Neural progenitor cell (in vitro differentiated cells): ENCODE measurements at regions not wholly inside any gene's neighbourhood (a gene's known extent, or its start where the extent isn't known, plus 50 kb on each side); places are given as distances from the start of the nearest gene placed in this dataset.

Experiments used
- DNase-seq: peaks from one replicate; pipeline ENCODE4 v3.0.0-alpha.2; 2016; ENCODE audit warnings: low spot score
- H2AFZ ChIP-seq: fragments of 200-600 bp; sonication (generic); replicated peaks from 2 replicates; pipeline ENCODE4 v1.6.1; 2016; ENCODE audit warnings: antibody characterized with exemption
- H3F3A ChIP-seq: fragments of 200-600 bp; sonication (generic); 2 replicates; pipeline ENCODE4 v1.6.1; 2016; ENCODE audit warnings: antibody characterized with exemption, low read depth
- H3K27ac ChIP-seq: fragments of 200-600 bp; sonication (generic); 2 replicates; pipeline ENCODE4 v1.5.1; 2016; ENCODE audit warnings: mild to moderate bottlenecking
- H3K27me3 ChIP-seq: fragments of 200-600 bp; sonication (generic); 2 replicates; pipeline ENCODE4 v1.6.1; 2016; ENCODE audit warnings: mild to moderate bottlenecking, moderate library complexity
- H3K36me3 ChIP-seq: fragments of 200-600 bp; sonication (generic); 2 replicates; pipeline ENCODE4 v1.5.1; 2016
- H3K4me1 ChIP-seq: fragments of 200-600 bp; sonication (generic); 2 replicates; pipeline ENCODE4 v1.6.1; 2016; ENCODE audit warnings: mixed run types
- H3K4me2 ChIP-seq: fragments of 200-600 bp; sonication (generic); 2 replicates; pipeline ENCODE4 v1.6.1; 2016
- H3K4me3 ChIP-seq: fragments of 200-600 bp; sonication (generic); 2 replicates; pipeline ENCODE4 v1.5.1; 2016
- H3K79me2 ChIP-seq: fragments of 200-600 bp; sonication (generic); 2 replicates; pipeline ENCODE4 v1.6.1; 2016; ENCODE audit warnings: low read depth
- H3K9ac ChIP-seq: fragments of 200-600 bp; sonication (generic); 2 replicates; pipeline ENCODE4 v1.6.1; 2016
- H3K9me3 ChIP-seq: fragments of 200-600 bp; sonication (generic); 2 replicates; pipeline ENCODE4 v1.5.1; 2016; ENCODE audit warnings: low read depth
- H4K20me1 ChIP-seq: fragments of 200-600 bp; sonication (generic); 2 replicates; pipeline ENCODE4 v1.6.1; 2016; ENCODE audit warnings: low read depth
- H3K27ac Mint-ChIP-seq: 3 replicates; pipeline ENCODE4 v1.8.0; 2021; ENCODE audit warnings: mixed read lengths
- H3K27me3 Mint-ChIP-seq: 2 replicates; pipeline ENCODE4 v1.8.0; 2022; ENCODE audit warnings: low read depth, mild to moderate bottlenecking, inconsistent platforms, moderate library complexity, mixed read lengths; ENCODE audit not compliant: insufficient read depth
- H3K36me3 Mint-ChIP-seq: 3 replicates; pipeline ENCODE4 v1.8.0; 2021; ENCODE audit warnings: mixed read lengths
- H3K4me1 Mint-ChIP-seq: 3 replicates; pipeline ENCODE4 v1.8.0; 2021; ENCODE audit warnings: mixed read lengths
- H3K4me3 Mint-ChIP-seq: 3 replicates; pipeline ENCODE4 v1.8.0; 2021; ENCODE audit warnings: mild to moderate bottlenecking, moderate library complexity, mixed read lengths
- H3K9me3 Mint-ChIP-seq: 3 replicates; pipeline ENCODE4 v1.8.0; 2020; ENCODE audit warnings: mixed read lengths
- CTCF ChIP-seq: fragments of 200-600 bp; sonication (generic); IDR thresholded peaks from 2 replicates; pipeline ENCODE4 v1.5.1; 2017; ENCODE audit warnings: antibody characterized with exemption, mild to moderate bottlenecking
- EZH2 ChIP-seq: fragments of 200-600 bp; sonication (generic); IDR thresholded peaks from 2 replicates; pipeline ENCODE4 v1.6.1; 2017; ENCODE audit warnings: antibody characterized with exemption, mild to moderate bottlenecking, moderate library complexity
- EZH2phosphoT487 ChIP-seq: fragments of 200-600 bp; sonication (generic); IDR thresholded peaks from 2 replicates; pipeline ENCODE4 v1.6.1; 2017; ENCODE audit warnings: antibody characterized with exemption

- no peak for TF ChIP-seq EZH2
- TF ChIP-seq EZH2phosphoT487 = no peak
- TF ChIP-seq CTCF = no peak
- Histone ChIP-seq H3K4me3 (no peak overlapping the region), H3K27me3 (no peaks in the 10 kb centered on the region), H3K36me3 (no peaks in the 10 kb centered on the region), H3K9ac (no peak overlapping the region), H3F3A (no peaks in the 10 kb centered on the region), H4K20me1 (no peaks in the 10 kb centered on the region), H3K79me2 (no peaks in the 10 kb centered on the region), H3K4me1 (no peaks in the 10 kb centered on the region), H2AFZ (no peak overlapping the region), H3K27ac (no peak overlapping the region), H3K9me3 (no peaks in the 10 kb centered on the region), H3K4me2 (no peak overlapping the region)
- DNase-seq = no peak
- Mint-ChIP-seq H3K27ac (no peak overlapping the region), H3K9me3 (peaks cover 6% of the 10 kb centered on the region), H3K36me3 (no peaks in the 10 kb centered on the region), H3K4me3 (no peak overlapping the region), H3K27me3 (peaks cover 4% of the 10 kb centered on the region), H3K4me1 (no peaks in the 10 kb centered on the region)
Measured at GRCh38 chr3:146692254-146692653, 87.1 kb upstream of the PLSCR5 start.

DNA sequence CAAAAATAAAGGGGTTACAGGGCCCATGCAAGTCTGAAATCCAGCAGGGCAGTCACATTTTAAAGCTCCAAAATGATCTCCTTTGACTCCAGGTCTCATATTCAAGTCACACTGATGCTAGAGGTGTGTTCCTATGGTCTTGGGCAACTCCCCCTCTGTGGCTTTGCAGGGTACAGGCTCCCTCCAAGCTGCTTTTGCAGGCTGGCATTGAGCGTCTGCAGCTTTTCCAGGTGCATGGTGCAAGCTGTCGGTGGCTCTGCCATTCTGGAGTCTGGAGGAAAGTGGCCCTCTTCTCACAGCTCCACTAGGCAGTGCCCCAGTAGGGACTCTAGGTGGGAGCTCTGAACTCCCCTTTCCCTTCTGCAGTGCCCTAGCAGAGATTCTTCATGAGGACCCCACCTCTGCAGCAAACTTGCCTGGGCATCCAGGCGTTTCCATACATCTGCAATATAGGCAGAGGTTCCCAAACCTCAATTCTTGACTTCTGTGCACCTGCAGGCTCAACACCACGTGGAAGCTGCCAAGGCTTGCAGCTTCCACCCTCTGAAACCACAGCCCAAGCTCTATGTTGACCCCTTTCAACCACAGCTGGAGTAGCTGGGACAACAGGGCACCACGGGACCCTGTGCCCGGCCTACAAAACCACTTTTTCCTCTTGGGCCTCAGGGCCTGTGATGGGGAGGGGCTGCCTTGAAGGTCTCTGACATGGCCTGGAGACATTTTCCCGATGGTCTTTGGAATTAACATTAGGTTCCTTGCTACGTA, 80.1 kb upstream of the PLSCR5 start:
- Mint-ChIP-seq H3K27ac (no peak overlapping the region), H3K27me3 (peaks cover 4% of the 10 kb centered on the region), H3K4me3 (no peak overlapping the region), H3K9me3 (peaks cover 4% of the 10 kb centered on the region), H3K36me3 (no peaks in the 10 kb centered on the region), H3K4me1 (peaks cover 15% of the 10 kb centered on the region)
- TF ChIP-seq EZH2phosphoT487 (no peak), EZH2 (no peak), CTCF (no peak)
- Histone ChIP-seq H3F3A (no peaks in the 10 kb centered on the region), H2AFZ (no peak overlapping the region), H3K4me2 (no peak overlapping the region), H4K20me1 (no peaks in the 10 kb centered on the region), H3K9ac (no peak overlapping the region), H3K9me3 (no peaks in the 10 kb centered on the region), H3K79me2 (no peaks in the 10 kb centered on the region), H3K4me3 (no peak overlapping the region), H3K36me3 (no peaks in the 10 kb centered on the region), H3K4me1 (no peaks in the 10 kb centered on the region), H3K27ac (no peak overlapping the region), H3K27me3 (no peaks in the 10 kb centered on the region)
- no peak for DNase-seq

GRCh38 chr3:146682171-146682570, 77.0 kb upstream of the PLSCR5 start:
- Histone ChIP-seq H3K9ac (no peak overlapping the region), H3K36me3 (no peaks in the 10 kb centered on the region), H3K4me3 (no peak overlapping the region), H3K4me1 (no peaks in the 10 kb centered on the region), H3K9me3 (no peaks in the 10 kb centered on the region), H2AFZ (no peak overlapping the region), H3K79me2 (no peaks in the 10 kb centered on the region), H4K20me1 (no peaks in the 10 kb centered on the region), H3K4me2 (no peak overlapping the region), H3K27ac (no peak overlapping the region), H3K27me3 (no peaks in the 10 kb centered on the region), H3F3A (no peaks in the 10 kb centered on the region)
- Mint-ChIP-seq H3K27ac (no peak overlapping the region), H3K36me3 (no peaks in the 10 kb centered on the region), H3K9me3 (peaks cover 4% of the 10 kb centered on the region), H3K4me1 (peaks cover 15% of the 10 kb centered on the region), H3K27me3 (peaks cover 2% of the 10 kb centered on the region), H3K4me3 (no peak overlapping the region)
- TF ChIP-seq EZH2phosphoT487 (no peak), EZH2 (no peak), CTCF (no peak)
- DNase-seq = no peak
